ENCODE measurements at regions not wholly inside any gene's neighbourhood (a gene's known extent, or its start where the extent isn't known, plus 50 kb on each side); places are given as distances from the start of the nearest gene placed in this dataset.

GRCh38 chr4:28555866-28556265 lies 1695.2 kb downstream of the STIM2 start:
- TF ChIP-seq CTCF (IDR thresholded peaks at IDR 0.05), result no peak
- no peak for TF ChIP-seq POLR2A (IDR thresholded peaks at IDR 0.05; ENCODE audit: low read depth)
- TF ChIP-seq EP300 (IDR thresholded peaks at IDR 0.05), result no peak
- TF ChIP-seq POLR2AphosphoS5 (IDR thresholded peaks at IDR 0.05), result no peak

Measured in esophagus muscularis mucosa (tissue), 4 donors.